A673 (cell line): ENCODE measurements at regions not wholly inside any gene's neighbourhood (a gene's known extent, or its start where the extent isn't known, plus 50 kb on each side); places are given as distances from the start of the nearest gene placed in this dataset.

Experiments used
- CTCF ChIP-seq: fragments of 300-800, 200-600 bp; sonication (generic); conservative IDR thresholded peaks from 2 replicates; pipeline ENCODE4 v1.5.1; 2017; ENCODE audit warnings: low read depth, mild to moderate bottlenecking, antibody characterized with exemption, low read length, moderate library complexity, mixed read lengths
- EZH2 ChIP-seq: fragments of 200-600 bp; sonication (generic); IDR thresholded peaks from 2 replicates; pipeline ENCODE4 v1.6.1; 2017; ENCODE audit warnings: borderline replicate concordance, low read depth, mild to moderate bottlenecking, mixed read lengths, antibody characterized with exemption, low read length; ENCODE audit not compliant: poor library complexity, severe bottlenecking

DNA sequence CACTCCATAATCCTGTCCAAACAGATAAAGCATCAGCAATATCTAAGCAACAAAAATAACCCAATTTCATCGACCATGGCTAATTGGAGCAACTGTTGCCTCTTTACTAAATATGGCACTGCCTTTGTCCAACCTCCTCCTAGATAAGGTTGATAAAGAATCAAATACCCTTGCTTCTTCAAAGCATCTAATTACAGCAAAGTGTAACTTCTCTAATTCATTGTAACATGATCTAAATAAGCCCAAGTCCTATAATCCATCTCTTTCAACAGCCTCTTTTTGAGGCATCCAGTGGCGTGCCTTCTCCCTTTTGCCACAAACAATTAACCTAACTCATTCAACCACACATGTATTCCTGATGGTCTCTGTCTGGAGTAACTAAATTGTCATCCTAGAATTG is 81.7 kb upstream of the KLHL1 start:
- TF ChIP-seq CTCF (no peak), EZH2 (no peak)
